ENCODE measurements at regions not wholly inside any gene's neighbourhood (a gene's known extent, or its start where the extent isn't known, plus 50 kb on each side); places are given as distances from the start of the nearest gene placed in this dataset.

GRCh38 chr6:145258122-145258521, 477.2 kb downstream of the EPM2A start:
- H3K27me3 Mint-ChIP-seq (ENCODE audit: low read depth): no peaks in the 10 kb centered on the region
- no peak overlapping the region for H3K27ac Mint-ChIP-seq
- H3K4me3 Mint-ChIP-seq: no peak overlapping the region
- no peaks in the 10 kb centered on the region for H3K36me3 Mint-ChIP-seq (ENCODE audit: low read depth)
- no peak for TF ChIP-seq CTCF (IDR thresholded peaks at IDR 0.05; ENCODE audit: unreplicated experiment in 3 of 3)
- no peaks in the 10 kb centered on the region for H3K9me3 Mint-ChIP-seq
- H3K4me1 Mint-ChIP-seq: peaks cover 4% of the 10 kb centered on the region

DNA sequence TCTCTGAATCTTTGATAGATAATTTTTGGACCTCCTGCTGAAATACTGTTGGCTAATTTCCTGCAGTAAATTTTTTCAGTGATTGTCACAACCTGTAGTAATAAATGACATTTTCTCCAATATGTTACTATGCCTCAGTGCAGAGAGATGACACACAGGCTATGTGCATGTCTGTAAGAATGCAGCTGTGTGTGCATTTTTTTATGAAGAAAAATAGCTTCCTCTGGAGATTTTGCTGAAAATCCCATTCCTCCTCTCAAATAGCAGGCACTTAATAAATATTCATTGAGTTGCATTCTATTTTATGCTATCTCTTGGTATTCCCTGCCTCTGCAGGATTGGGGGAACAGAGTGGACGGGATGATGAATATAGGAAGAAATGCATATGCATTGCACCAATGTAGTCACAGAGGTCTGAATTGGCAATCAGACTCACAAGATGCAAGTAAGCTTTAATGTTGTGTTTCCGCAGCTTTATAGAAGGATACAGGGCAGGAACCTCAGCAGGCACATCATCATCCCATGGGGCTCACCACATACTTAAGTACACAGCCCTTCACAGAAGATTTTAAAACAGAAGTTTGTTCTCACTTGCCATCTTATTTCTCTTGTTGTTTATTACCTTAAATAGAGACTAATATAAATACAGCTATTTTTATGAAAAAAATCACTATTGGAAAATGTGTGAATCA, 474.7 kb downstream of the EPM2A start:
- Mint-ChIP-seq H3K27me3 (ENCODE audit: low read depth) (peaks cover 6% of the 10 kb centered on the region), H3K9me3 (no peaks in the 10 kb centered on the region), H3K4me1 (peaks cover 10% of the 10 kb centered on the region), H3K27ac (no peak overlapping the region), H3K36me3 (ENCODE audit: low read depth) (no peaks in the 10 kb centered on the region), H3K4me3 (no peak overlapping the region)
- no peak for TF ChIP-seq CTCF (IDR thresholded peaks at IDR 0.05; ENCODE audit: unreplicated experiment in 3 of 3)

DNA sequence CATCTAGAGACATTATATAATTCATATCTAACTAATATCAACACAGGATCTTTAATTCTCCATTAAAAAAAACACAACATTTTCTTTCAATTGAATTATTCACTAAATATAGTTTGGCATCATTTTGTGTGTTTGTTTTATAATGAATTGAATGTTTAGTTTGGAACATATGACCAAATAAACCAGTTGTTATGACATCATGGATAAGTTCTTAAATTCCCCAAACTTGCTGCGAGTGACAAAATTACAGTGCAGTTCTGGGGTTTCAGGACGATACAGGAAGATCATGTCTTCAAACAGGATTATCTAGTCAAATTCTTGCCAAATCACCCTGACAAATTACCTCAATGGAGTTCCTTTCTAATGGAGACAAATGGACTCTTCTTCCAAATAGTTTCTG, 473.6 kb downstream of the EPM2A start:
- Mint-ChIP-seq H3K27me3 (ENCODE audit: low read depth) (peaks cover 6% of the 10 kb centered on the region), H3K4me3 (no peak overlapping the region), H3K27ac (no peak overlapping the region), H3K9me3 (no peaks in the 10 kb centered on the region), H3K4me1 (peaks cover 10% of the 10 kb centered on the region), H3K36me3 (ENCODE audit: low read depth) (no peaks in the 10 kb centered on the region)
- TF ChIP-seq CTCF (IDR thresholded peaks at IDR 0.05; ENCODE audit: unreplicated experiment in 3 of 3): no peak

- H3K9me3 Mint-ChIP-seq: no peaks in the 10 kb centered on the region
- peaks cover 6% of the 10 kb centered on the region for H3K27me3 Mint-ChIP-seq (ENCODE audit: low read depth)
- H3K4me1 Mint-ChIP-seq: peaks cover 16% of the 10 kb centered on the region
- H3K27ac Mint-ChIP-seq: no peak overlapping the region
- no peak for TF ChIP-seq CTCF (IDR thresholded peaks at IDR 0.05; ENCODE audit: unreplicated experiment in 3 of 3)
- no peak overlapping the region for H3K4me3 Mint-ChIP-seq
- H3K36me3 Mint-ChIP-seq (ENCODE audit: low read depth): no peaks in the 10 kb centered on the region
Measured at GRCh38 chr6:145262771-145263170, 472.5 kb downstream of the EPM2A start.

- TF ChIP-seq CTCF (IDR thresholded peaks at IDR 0.05; ENCODE audit: unreplicated experiment in 3 of 3): no peak
Measured at GRCh38 chr6:145263778-145264211, 471.5 kb downstream of the EPM2A start.

DNA sequence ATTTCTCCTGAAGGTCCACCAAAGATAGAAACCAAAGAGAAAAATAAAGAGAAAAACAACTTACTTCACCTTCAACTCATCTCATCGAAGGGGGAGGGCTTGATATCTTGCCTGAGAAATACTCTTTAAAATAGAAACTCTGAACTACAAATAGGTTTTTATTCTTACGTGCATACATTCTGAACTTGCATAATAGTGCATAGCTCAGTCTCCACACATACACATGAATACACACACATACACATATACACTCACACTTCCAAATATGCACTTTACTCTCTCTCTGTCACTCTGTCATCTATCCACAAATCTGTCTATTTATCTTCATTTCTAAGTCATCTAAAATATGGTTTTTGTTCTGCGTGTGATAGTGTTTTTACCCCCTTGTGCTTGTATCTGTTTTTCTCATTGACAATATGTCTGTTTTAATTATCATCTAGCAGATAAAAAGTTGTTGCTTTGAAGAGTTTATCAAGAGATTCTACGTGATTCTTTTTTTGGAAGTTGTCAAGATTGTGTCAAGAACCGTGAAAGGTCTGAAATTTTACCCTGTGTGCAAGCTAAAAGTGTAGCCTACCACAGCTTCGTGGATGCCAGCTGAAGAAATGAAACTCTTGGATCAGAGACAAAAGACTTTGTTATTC, 468.8 kb downstream of the EPM2A start:
- H3K4me3 Mint-ChIP-seq: no peak overlapping the region
- H3K4me1 Mint-ChIP-seq: peaks cover 31% of the 10 kb centered on the region
- peaks cover 9% of the 10 kb centered on the region for H3K27me3 Mint-ChIP-seq (ENCODE audit: low read depth)
- no peaks in the 10 kb centered on the region for H3K36me3 Mint-ChIP-seq (ENCODE audit: low read depth)
- no peak overlapping the region for H3K27ac Mint-ChIP-seq
- H3K9me3 Mint-ChIP-seq: no peaks in the 10 kb centered on the region
- no peak for TF ChIP-seq CTCF (IDR thresholded peaks at IDR 0.05; ENCODE audit: unreplicated experiment in 3 of 3)

More at GRCh38 chr6:145263778-145264211, 471.5 kb downstream of the EPM2A start:
- Mint-ChIP-seq H3K27me3 (ENCODE audit: low read depth) (peaks cover 6% of the 10 kb centered on the region), H3K36me3 (ENCODE audit: low read depth) (no peaks in the 10 kb centered on the region), H3K4me1 (peaks cover 17% of the 10 kb centered on the region), H3K27ac (no peak overlapping the region), H3K4me3 (no peak overlapping the region), H3K9me3 (no peaks in the 10 kb centered on the region)

All from nephron (organoid).